GM13976 (cell line): ENCODE measurements at regions not wholly inside any gene's neighbourhood (a gene's known extent, or its start where the extent isn't known, plus 50 kb on each side); places are given as distances from the start of the nearest gene placed in this dataset.
"Not testable (repeated sequence)": the region's sequence is repeated elsewhere in the genome, so short reads cannot be mapped to it uniquely, and the experiment has no call there.

Source experiments
- DNase-seq: peaks from one replicate; pipeline ENCODE4 v3.0.0; 2012; ENCODE audit warnings: low spot score
- in situ Hi-C: fragments of 300-500 bp; cut with MboI; formaldehyde crosslinking; loops from one replicate; pipeline ENCODE4 v1.12.0; 2022; ENCODE audit warnings: low sequenced_read_pairs, mixed read lengths, inconsistent platforms; ENCODE audit not compliant: unreplicated experiment
- TF ChIP-seq, protein P1 (sequence below): IDR thresholded peaks from 2 replicates; pipeline ENCODE4 v1.5.1; 2012; ENCODE audit warnings: borderline replicate concordance, mild to moderate bottlenecking; ENCODE audit not compliant: insufficient read depth; ENCODE audit errors: extremely low read depth, missing control alignments, control extremely low read depth

DNA sequence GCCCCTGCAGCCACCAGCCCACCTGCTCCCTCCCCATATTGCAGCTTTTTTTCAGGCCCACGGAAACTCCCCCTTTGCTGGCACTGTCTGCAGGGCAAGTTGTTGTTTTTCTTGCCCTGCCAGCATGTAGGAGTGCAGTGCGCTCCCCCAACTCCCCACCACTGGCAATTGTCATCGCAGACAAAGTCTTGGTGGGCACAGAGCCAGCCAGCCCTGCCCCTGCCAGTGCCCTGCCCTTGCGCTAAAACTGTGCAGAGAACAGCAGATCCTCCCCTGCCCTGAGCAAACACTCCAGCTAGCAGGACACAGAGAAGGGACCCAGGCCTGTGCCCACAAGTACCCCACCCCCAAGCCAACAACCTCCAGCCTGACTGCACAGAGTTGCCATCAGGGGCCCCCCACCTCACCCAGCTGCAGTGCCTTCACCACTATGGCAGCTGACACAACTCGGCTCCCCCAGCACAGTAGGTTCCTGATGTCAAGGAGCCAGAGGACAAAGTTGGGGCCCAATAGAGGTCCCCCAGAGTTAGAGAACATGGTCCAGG, 158.1 kb upstream of the ARHGAP42 start:
- in situ Hi-C loops, result no loop called here
- TF ChIP-seq, protein P1, sequence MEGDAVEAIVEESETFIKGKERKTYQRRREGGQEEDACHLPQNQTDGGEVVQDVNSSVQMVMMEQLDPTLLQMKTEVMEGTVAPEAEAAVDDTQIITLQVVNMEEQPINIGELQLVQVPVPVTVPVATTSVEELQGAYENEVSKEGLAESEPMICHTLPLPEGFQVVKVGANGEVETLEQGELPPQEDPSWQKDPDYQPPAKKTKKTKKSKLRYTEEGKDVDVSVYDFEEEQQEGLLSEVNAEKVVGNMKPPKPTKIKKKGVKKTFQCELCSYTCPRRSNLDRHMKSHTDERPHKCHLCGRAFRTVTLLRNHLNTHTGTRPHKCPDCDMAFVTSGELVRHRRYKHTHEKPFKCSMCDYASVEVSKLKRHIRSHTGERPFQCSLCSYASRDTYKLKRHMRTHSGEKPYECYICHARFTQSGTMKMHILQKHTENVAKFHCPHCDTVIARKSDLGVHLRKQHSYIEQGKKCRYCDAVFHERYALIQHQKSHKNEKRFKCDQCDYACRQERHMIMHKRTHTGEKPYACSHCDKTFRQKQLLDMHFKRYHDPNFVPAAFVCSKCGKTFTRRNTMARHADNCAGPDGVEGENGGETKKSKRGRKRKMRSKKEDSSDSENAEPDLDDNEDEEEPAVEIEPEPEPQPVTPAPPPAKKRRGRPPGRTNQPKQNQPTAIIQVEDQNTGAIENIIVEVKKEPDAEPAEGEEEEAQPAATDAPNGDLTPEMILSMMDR, result no peak
- no peak for DNase-seq

DNA sequence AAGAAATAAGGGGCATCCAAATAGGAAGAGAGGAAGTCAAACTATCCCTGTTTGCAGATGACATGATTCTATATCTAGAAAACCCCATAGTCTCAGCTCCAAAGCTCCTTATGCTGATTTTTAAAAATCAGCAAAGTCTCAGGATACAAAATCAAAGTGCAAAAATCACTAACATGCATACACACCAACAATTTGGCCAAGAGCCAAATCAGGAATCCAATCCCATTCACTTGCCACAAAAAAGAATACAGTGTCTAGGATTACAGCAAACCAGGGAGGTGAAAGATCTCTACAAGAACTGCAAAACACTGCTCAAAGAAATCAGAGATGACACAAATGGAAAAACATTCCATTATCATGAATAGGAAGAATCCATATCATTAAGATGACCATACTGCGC, 155.8 kb upstream of the ARHGAP42 start:
- DNase-seq, in situ Hi-C loops: not testable (repeated sequence)

DNA sequence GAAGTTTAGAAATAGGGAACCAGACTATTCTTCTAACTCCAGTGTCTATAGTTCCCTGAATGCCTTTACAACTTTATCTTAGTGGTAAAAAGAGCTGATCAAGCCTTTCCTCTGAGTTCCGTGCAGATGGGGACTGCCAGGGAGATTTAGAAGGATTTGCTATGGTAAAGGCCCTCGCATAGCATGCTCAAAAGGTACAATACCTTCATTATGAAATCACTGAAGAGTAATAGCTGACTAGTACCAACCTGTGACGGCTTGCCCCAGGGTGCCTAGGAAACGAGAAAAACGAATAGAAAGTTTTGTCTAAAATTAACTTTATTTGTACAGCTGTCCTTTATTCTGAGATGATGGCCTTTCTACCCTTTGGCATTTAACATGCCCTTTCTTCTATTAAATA, 150.1 kb upstream of the ARHGAP42 start:
- no peak for DNase-seq
- TF ChIP-seq, protein P1, result no peak
- in situ Hi-C loops, result no loop called here

DNA sequence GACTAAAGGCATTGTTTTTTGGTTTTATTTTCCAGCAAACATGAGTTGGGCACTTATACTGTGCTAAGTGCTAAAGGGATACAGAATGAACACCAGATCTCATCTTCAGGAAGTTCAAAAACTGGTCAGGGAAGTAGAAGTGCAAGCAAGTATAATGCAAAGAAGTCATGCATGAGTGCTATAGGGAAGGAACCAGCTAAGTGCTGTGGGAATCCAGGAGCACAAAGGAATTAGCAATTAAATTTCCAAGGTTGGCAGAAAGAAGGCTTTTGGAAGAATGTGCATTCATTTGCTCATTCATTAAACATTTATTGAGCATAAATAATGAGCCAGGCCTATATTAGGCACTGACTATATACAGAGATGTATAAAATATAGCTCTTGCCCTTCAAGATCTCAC, 143.7 kb upstream of the ARHGAP42 start:
- TF ChIP-seq, protein P1, result no peak
- in situ Hi-C loops, result no loop called here

DNA sequence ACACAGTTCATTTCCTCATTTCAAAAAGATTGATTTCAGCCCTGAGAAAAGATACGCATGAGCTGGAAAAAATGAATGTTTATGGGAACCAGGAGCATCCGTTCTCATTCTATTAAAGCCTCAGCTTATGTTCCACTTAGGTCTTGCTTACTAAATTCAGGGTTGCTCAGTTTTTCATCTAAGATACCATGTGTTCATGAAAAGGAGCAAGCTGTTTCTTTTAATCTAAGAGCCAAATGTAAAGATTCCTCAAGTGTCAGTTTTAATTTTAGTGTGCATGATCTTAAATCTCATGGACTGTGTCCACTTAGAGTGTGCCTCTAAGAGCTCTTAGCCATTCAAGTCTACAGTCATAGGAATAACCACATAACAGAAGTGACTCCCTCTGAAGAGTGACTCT, 141.5 kb upstream of the ARHGAP42 start:
- in situ Hi-C loops, result no loop called here
- no peak for DNase-seq
- TF ChIP-seq, protein P1, result no peak

More for the DNA sequence above, 143.7 kb upstream of the ARHGAP42 start:
- no peak for DNase-seq

DNA sequence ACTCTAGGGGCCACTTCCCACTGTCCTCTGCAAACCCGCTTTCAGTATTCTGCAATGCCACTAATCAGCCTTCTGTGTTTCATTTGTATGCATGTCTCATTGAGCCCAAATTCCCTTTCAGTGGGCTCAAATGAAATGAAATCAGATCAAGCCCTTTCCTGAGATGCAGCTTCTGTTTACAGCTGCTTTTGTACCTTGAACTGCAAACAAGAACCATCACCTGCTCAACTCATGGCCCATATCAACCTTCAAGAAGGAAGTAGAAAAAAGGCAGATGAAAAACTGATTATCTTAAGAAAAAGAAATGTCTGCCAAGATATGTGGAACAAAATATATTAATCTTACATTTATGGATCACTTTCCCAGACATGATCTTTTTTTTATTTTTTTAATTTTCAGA, 141.1 kb upstream of the ARHGAP42 start:
- DNase-seq, result no peak
- in situ Hi-C loops, result no loop called here
- TF ChIP-seq, protein P1, result no peak

DNA sequence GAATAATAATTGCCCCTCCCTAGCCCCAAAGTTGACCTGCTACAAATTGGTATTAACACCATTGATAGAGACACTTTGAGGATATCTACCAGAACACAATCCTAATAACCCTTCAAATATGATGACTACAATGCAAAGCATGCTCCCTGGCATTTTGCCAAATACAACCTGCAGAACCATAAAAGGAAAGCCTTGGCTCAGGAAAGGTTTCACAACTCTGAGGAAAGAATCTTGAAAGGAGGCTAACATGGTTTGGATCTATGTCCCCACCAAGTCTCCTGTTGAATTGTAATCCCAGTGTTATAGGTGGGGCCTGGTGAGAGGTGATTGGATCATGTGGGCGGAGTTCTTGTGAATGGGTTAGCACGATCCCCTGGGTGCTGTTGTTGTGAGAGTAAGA, 140.4 kb upstream of the ARHGAP42 start:
- DNase-seq, result no peak
- TF ChIP-seq, protein P1, result no peak
- in situ Hi-C loops, result no loop called here
